Calu3 (cell line): ENCODE measurements at regions not wholly inside any gene's neighbourhood (a gene's known extent, or its start where the extent isn't known, plus 50 kb on each side); places are given as distances from the start of the nearest gene placed in this dataset.

Experiments
- BruUV-seq: library from RNA; stranded (reverse); fragments of 400-500 nt; replicated peaks from 2 replicates; lab custom pipeline; 2021; lab: Mats Ljungman, UMichigan
- CTCF ChIA-PET: fragments of 300-600 bp; sonication (Branson Sonifier 250); formaldehyde crosslinking; loops from one replicate; lab custom pipeline; 2022; ENCODE audit warnings: antibody characterized with exemption; lab: Charles Lee
- DNase-seq: peaks from one replicate; pipeline ENCODE4 v3.0.0; 2022
- H3K27ac Mint-ChIP-seq: one replicate; pipeline ENCODE4 v1.8.0; 2022; ENCODE audit warnings: mixed read lengths; ENCODE audit not compliant: unreplicated experiment
- H3K27me3 Mint-ChIP-seq: one replicate; pipeline ENCODE4 v1.8.0; 2022; ENCODE audit warnings: mixed read lengths; ENCODE audit not compliant: unreplicated experiment
- H3K36me3 Mint-ChIP-seq: one replicate; pipeline ENCODE4 v1.8.0; 2022; ENCODE audit warnings: mild to moderate bottlenecking, moderate library complexity, mixed read lengths; ENCODE audit not compliant: insufficient read depth, unreplicated experiment
- H3K4me1 Mint-ChIP-seq: one replicate; pipeline ENCODE4 v1.8.0; 2022; ENCODE audit warnings: mild to moderate bottlenecking, low read depth, mixed read lengths; ENCODE audit not compliant: unreplicated experiment
- H3K4me3 Mint-ChIP-seq: one replicate; pipeline ENCODE4 v1.8.0; 2022; ENCODE audit warnings: mild to moderate bottlenecking, low read depth, moderate library complexity, mixed read lengths; ENCODE audit not compliant: unreplicated experiment
- H3K9me3 Mint-ChIP-seq: one replicate; pipeline ENCODE4 v1.8.0; 2022; ENCODE audit warnings: low read depth, mixed read lengths; ENCODE audit not compliant: unreplicated experiment
- intact Hi-C: fragments of 100-400 bp; cut with micrococcal nuclease; formaldehyde crosslinking; loops from one replicate; pipeline ENCODE4 v1.10.0; 2022; ENCODE audit not compliant: unreplicated experiment
- TF ChIP-seq, protein P1 (sequence below): fragments of 200-600 bp; IDR thresholded peaks from one replicate; pipeline ENCODE4 v1.8.0; 2022; ENCODE audit warnings: antibody characterized with exemption; ENCODE audit not compliant: unreplicated experiment

DNA sequence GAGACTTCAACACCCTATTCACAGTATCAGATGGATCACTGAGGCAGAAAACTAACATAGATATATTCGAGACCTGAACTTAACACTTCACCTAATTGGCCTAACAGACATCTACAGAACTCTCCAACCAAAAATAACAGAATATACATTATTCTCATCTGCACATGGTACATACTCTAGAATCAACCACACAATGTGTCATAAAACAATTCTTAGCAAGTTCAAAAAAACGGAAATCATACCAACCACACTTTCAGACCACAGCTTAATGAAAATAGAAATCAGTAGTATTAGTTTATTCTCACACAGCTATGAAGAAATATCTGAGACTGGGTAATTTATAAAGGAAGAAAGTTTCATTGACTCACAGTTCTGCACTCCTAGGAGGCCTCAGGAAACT lies 387.9 kb downstream of the DEPDC1B start:
- intact Hi-C loops: no loop called here
- Mint-ChIP-seq H3K27ac (no peak overlapping the region), H3K4me3 (no peak overlapping the region), H3K27me3 (peaks cover 14% of the 10 kb centered on the region), H3K36me3 (no peaks in the 10 kb centered on the region), H3K4me1 (no peaks in the 10 kb centered on the region), H3K9me3 (no peaks in the 10 kb centered on the region)
- no peak for DNase-seq
- CTCF ChIA-PET: no interaction called here
- TF ChIP-seq, protein P1, sequence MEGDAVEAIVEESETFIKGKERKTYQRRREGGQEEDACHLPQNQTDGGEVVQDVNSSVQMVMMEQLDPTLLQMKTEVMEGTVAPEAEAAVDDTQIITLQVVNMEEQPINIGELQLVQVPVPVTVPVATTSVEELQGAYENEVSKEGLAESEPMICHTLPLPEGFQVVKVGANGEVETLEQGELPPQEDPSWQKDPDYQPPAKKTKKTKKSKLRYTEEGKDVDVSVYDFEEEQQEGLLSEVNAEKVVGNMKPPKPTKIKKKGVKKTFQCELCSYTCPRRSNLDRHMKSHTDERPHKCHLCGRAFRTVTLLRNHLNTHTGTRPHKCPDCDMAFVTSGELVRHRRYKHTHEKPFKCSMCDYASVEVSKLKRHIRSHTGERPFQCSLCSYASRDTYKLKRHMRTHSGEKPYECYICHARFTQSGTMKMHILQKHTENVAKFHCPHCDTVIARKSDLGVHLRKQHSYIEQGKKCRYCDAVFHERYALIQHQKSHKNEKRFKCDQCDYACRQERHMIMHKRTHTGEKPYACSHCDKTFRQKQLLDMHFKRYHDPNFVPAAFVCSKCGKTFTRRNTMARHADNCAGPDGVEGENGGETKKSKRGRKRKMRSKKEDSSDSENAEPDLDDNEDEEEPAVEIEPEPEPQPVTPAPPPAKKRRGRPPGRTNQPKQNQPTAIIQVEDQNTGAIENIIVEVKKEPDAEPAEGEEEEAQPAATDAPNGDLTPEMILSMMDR: no peak
- no TSS peak for BruUV-seq

DNA sequence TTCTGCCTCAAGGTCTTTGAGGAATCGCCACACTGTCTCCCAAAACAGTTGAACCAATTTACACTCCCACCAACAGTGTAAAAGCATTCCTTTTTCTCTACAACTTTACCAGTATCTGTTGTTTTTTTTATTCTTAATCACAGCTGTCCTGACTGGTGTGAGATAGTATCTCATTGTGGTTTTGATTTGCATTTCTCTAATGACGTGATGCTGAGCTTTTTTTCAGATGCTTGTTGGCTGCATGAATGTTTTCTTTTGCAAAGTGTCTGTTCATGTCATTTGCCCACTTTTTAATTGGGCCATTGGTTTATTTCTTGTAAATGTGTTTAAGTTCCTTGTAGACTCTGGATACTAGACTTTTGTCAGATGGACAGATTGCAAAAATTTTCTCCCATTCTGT lies 400.0 kb downstream of the DEPDC1B start:
- BruUV-seq: no TSS peak
- intact Hi-C loops: loop anchor here (5.0 kb wide), 1 partner anchor 347 kb away; no protein-coding TSS in a partner anchor

DNA sequence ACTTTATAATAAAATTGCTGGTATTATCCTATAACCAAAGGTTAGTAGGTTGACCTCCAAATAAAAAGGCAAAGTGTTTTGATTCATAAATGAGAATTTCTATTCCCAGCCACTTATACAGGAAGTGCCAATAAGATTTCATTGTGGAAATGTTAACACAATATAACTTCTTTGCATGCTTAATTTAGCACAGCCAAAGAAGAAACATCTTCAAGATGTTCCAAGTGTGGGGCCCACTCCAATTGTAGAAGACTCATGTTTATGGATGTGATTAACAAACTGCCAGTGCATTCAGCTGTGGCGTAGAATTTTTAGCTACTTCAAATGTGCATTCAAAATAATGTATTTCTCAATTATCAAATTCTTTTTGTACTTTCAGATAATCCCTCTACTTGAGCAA lies 402.3 kb downstream of the DEPDC1B start:
- TF ChIP-seq, protein P1: no peak
- CTCF ChIA-PET: no interaction called here
- Mint-ChIP-seq H3K27ac (no peak overlapping the region), H3K36me3 (no peaks in the 10 kb centered on the region), H3K4me3 (no peak overlapping the region), H3K9me3 (no peaks in the 10 kb centered on the region), H3K27me3 (peaks cover 13% of the 10 kb centered on the region), H3K4me1 (no peaks in the 10 kb centered on the region)
- intact Hi-C loops: loop anchor here (5.0 kb wide), 1 partner anchor 350 kb away; no protein-coding TSS in a partner anchor
- DNase-seq: no peak
- no TSS peak for BruUV-seq

More for the DNA sequence above, 400.0 kb downstream of the DEPDC1B start:
- Mint-ChIP-seq H3K27ac (no peak overlapping the region), H3K4me3 (no peak overlapping the region), H3K9me3 (no peaks in the 10 kb centered on the region), H3K36me3 (no peaks in the 10 kb centered on the region), H3K4me1 (no peaks in the 10 kb centered on the region), H3K27me3 (peaks cover 13% of the 10 kb centered on the region)
- CTCF ChIA-PET: no interaction called here
- TF ChIP-seq, protein P1: no peak
- DNase-seq: no peak

DNA sequence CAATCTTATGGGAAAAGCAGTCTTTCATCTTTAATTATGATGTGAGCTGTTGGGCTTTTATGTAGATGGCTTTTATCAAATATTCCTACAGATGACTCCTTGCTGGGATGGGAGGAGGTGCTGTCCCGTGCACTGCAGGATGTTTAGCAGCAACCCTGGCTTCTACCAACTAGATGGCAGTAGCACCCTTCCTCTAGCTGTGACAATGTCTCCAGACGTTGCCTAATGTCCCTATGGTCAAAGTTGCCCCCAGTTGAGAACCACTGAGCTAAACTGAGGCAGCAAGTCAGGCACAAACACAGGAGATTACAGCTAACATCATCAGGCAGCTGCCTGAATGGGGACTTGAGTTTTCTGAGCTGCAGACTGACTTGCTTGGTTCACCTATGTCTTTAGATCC lies 401.9 kb upstream of the PDE4D start:
- CTCF ChIA-PET: no interaction called here
- no peak overlapping the region for H3K4me3 Mint-ChIP-seq
- peak; percentile 34 for DNase-seq
- intact Hi-C loops: loop anchor here (1.0 to 5.0 kb wide), 3 partner anchors 87 to 352 kb away; no protein-coding TSS in a partner anchor
- TF ChIP-seq, protein P1: peak; percentile 49
- no peak overlapping the region for H3K27ac Mint-ChIP-seq
- no TSS peak for BruUV-seq
- H3K36me3 Mint-ChIP-seq: no peaks in the 10 kb centered on the region
- H3K9me3 Mint-ChIP-seq: no peaks in the 10 kb centered on the region
- no peaks in the 10 kb centered on the region for H3K4me1 Mint-ChIP-seq
- H3K27me3 Mint-ChIP-seq: peaks cover 8% of the 10 kb centered on the region
